Tibial artery (tissue), 4 donors: ENCODE measurements at regions not wholly inside any gene's neighbourhood (a gene's known extent, or its start where the extent isn't known, plus 50 kb on each side); places are given as distances from the start of the nearest gene placed in this dataset.
"Not testable (repeated sequence)": the region's sequence is repeated elsewhere in the genome, so short reads cannot be mapped to it uniquely, and the experiment has no call there.

Experiments
- DNase-seq, 2 donors: peaks; one replicate each; pipeline ENCODE4 v3.0.0-alpha.2; 2019
- H3K27ac ChIP-seq, 2 donors: fragments of 200-600 bp; sonication (generic) in 1 of 2; 1 replicate in 1 of 2; 2 replicates in 1 of 2; pipeline ENCODE4 v1.5.1; 2018 to 2019; ENCODE audit warnings: mild to moderate bottlenecking in 1 of 2
- H3K27me3 ChIP-seq, 2 donors: fragments of 200-600 bp; sonication (generic) in 1 of 2; one replicate each; pipeline versions ENCODE4 v1.5.1 to v1.6.0; 2016 to 2019
- H3K36me3 ChIP-seq, 3 donors: fragments of 200-600 bp; sonication (generic) in 2 of 3; one replicate each; pipeline ENCODE4 v1.5.1; 2016 to 2019; ENCODE audit warnings: mild to moderate bottlenecking in 2 of 3
- H3K4me1 ChIP-seq, 4 donors: fragments of 200-600 bp; sonication (generic) in 2 of 4; 1 replicate in 3 of 4; 2 replicates in 1 of 4; pipeline ENCODE4 v1.5.1; 2016 to 2019
- H3K4me3 ChIP-seq, 2 donors: fragments of 200-600 bp; sonication (generic) in 1 of 2; 1 replicate in 1 of 2; 2 replicates in 1 of 2; pipeline ENCODE4 v1.5.1; 2018 to 2019; ENCODE audit warnings: mild to moderate bottlenecking in 2 of 2
- H3K9me3 ChIP-seq, 3 donors: fragments of 200-600 bp; sonication (generic) in 1 of 3; one replicate each; pipeline ENCODE4 v1.5.1; 2016 to 2019
- CTCF ChIP-seq, 2 experiments: fragments of 200-600 bp in 1 of 2; fragments of 450-650 bp in 1 of 2; IDR thresholded peaks; one replicate each; pipeline ENCODE4 v1.5.1; 2017 to 2019; ENCODE audit warnings: antibody characterized with exemption in 2 of 2, mild to moderate bottlenecking in 1 of 2, moderate library complexity in 1 of 2
- intact Hi-C: fragments of 100-400 bp; cut with DNase I; formaldehyde crosslinking; loops from one replicate; pipeline ENCODE4 v1.15.0; 2023; ENCODE audit warnings: low total_unique reads

- H3K4me1 ChIP-seq: peaks cover 0 to 22% (median 1%) of the 10 kb centered on the region in 4 donors
- H3K27me3 ChIP-seq, H3K27ac ChIP-seq, H3K9me3 ChIP-seq, DNase-seq, intact Hi-C loops, H3K36me3 ChIP-seq, H3K4me3 ChIP-seq: not testable (repeated sequence)
Observed at GRCh38 chr14:34381304-34381703, 80.7 kb downstream of the SPTSSA start.

GRCh38 chr14:34380471-34380845 is 81.6 kb downstream of the SPTSSA start:
- no peak for TF ChIP-seq CTCF (IDR thresholded peaks at IDR 0.05)
- DNase-seq: no peak
- peak overlapping the region in 1 of 2 donors; percentile 61 for H3K27ac ChIP-seq
- no peak overlapping the region for H3K4me3 ChIP-seq
- H3K36me3 ChIP-seq: no peaks in the 10 kb centered on the region
- H3K4me1 ChIP-seq: peaks cover 0 to 22% (median 1%) of the 10 kb centered on the region in 4 donors
- peaks cover 0 to 5% of the 10 kb centered on the region in 2 donors for H3K27me3 ChIP-seq
- no peaks in the 10 kb centered on the region for H3K9me3 ChIP-seq
- intact Hi-C loops: no loop called here

- DNase-seq: no peak
- no peak for TF ChIP-seq CTCF (IDR thresholded peaks at IDR 0.05)
- peaks cover 0 to 22% (median 1%) of the 10 kb centered on the region in 4 donors for H3K4me1 ChIP-seq
- H3K27ac ChIP-seq: peak overlapping the region in 1 of 2 donors; percentile 61
- peaks cover 0 to 5% of the 10 kb centered on the region in 2 donors for H3K27me3 ChIP-seq
- no peaks in the 10 kb centered on the region for H3K9me3 ChIP-seq
- H3K4me3 ChIP-seq: no peak overlapping the region
- no peaks in the 10 kb centered on the region for H3K36me3 ChIP-seq
- intact Hi-C loops: no loop called here
Observed at GRCh38 chr14:34379816-34380470, 82.1 kb downstream of the SPTSSA start.

GRCh38 chr14:34376649-34377267 is 85.3 kb downstream of the SPTSSA start:
- no peaks in the 10 kb centered on the region for H3K36me3 ChIP-seq
- no peaks in the 10 kb centered on the region for H3K9me3 ChIP-seq
- no peak for DNase-seq
- intact Hi-C loops: no loop called here
- TF ChIP-seq CTCF (IDR thresholded peaks at IDR 0.05): no peak
- H3K27ac ChIP-seq: no peak overlapping the region
- no peak overlapping the region for H3K4me3 ChIP-seq
- peaks cover 0 to 22% (median 5%) of the 10 kb centered on the region in 4 donors for H3K4me1 ChIP-seq
- no peaks in the 10 kb centered on the region for H3K27me3 ChIP-seq

GRCh38 chr14:34374998-34375740 is 86.9 kb downstream of the SPTSSA start:
- Histone ChIP-seq H3K36me3 (no peaks in the 10 kb centered on the region), H3K9me3 (no peaks in the 10 kb centered on the region), H3K4me3 (no peak overlapping the region), H3K27ac (no peak overlapping the region), H3K27me3 (no peaks in the 10 kb centered on the region), H3K4me1 (peaks cover 0 to 17% (median 5%) of the 10 kb centered on the region in 4 donors)
- intact Hi-C loops: no loop called here
- no peak for DNase-seq
- TF ChIP-seq CTCF (IDR thresholded peaks at IDR 0.05): no peak

GRCh38 chr14:34373191-34373590 is 88.8 kb downstream of the SPTSSA start:
- Histone ChIP-seq H3K27ac (no peak overlapping the region), H3K9me3 (no peaks in the 10 kb centered on the region), H3K36me3 (no peaks in the 10 kb centered on the region), H3K4me1 (peaks cover 0 to 7% (median 0%) of the 10 kb centered on the region in 4 donors), H3K4me3 (no peak overlapping the region), H3K27me3 (no peaks in the 10 kb centered on the region)
- DNase-seq: no peak
- intact Hi-C loops: no loop called here
- TF ChIP-seq CTCF (IDR thresholded peaks at IDR 0.05): no peak
